ENCODE measurements at regions not wholly inside any gene's neighbourhood (a gene's known extent, or its start where the extent isn't known, plus 50 kb on each side); places are given as distances from the start of the nearest gene placed in this dataset.

DNA sequence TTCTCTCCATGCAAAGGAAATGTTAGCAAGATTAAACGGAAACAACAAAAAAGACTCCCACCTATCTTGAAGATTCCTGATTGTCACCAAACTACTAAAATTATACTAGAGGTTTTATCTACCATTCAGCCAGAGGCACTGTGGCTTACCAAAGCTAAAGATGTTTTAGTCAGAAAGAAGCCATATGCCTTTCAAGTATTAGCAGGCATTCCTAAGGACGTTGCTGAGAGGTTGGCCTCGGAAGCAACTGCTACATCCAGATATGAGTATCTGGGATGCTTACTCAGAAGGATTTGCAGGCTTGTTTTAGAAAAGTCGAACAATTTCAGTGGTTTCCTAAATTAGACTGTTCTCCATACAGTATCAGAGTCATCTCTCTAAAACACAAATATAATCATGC, 88.3 kb upstream of the UBE2E3 start:
- Histone ChIP-seq H3K9ac (ENCODE audit: low read depth, low read length) (no peak overlapping the region), H3K4me1 (ENCODE audit: control insufficient read depth, insufficient read depth, low read length) (no peaks in the 10 kb centered on the region), H2BK5ac (ENCODE audit: low read depth, low read length, poor library complexity, severe bottlenecking) (no peak overlapping the region), H2AK9ac (replicated peaks; ENCODE audit: low read depth, low read length, poor library complexity) (no peak overlapping the region), H2BK20ac (ENCODE audit: low read depth, low read length) (no peak overlapping the region), H3K27ac (ENCODE audit: insufficient read depth, low read length) (no peak overlapping the region), H2AK5ac (ENCODE audit: low read depth, low read length) (no peak overlapping the region), H2AFZ (replicated peaks; ENCODE audit: low read length, poor library complexity) (no peak overlapping the region), H2BK120ac (ENCODE audit: low read depth, low read length) (no peak overlapping the region), H3K23ac (ENCODE audit: low read depth, low read length) (no peak overlapping the region), H2BK15ac (ENCODE audit: low read depth, low read length) (no peak overlapping the region), H3K36me3 (ENCODE audit: control insufficient read depth, insufficient read depth, low read length) (no peaks in the 10 kb centered on the region), H3K4me2 (ENCODE audit: low read depth, low read length) (no peak overlapping the region), H4K20me1 (ENCODE audit: insufficient read depth, low read length) (no peaks in the 10 kb centered on the region), H3K14ac (replicated peaks; ENCODE audit: low read depth, low read length) (no peak overlapping the region), H3K79me1 (ENCODE audit: low read depth in 1 of 2, low read length in 2 of 2) (no peaks in the 10 kb centered on the region), H3K56ac (ENCODE audit: extremely low read depth, insufficient read depth, low read length) (no peak overlapping the region), H3K4ac (ENCODE audit: low read depth, low read length) (no peak overlapping the region), H3K9me3 (ENCODE audit: control insufficient read depth, insufficient read depth, low read length) (no peaks in the 10 kb centered on the region), H4K5ac (ENCODE audit: low read depth, low read length) (no peak overlapping the region), H3K4me3 (ENCODE audit: insufficient read depth, low read depth, low read length) (no peak overlapping the region), H3K18ac (ENCODE audit: low read depth, low read length) (no peak overlapping the region), H4K8ac (ENCODE audit: low read depth in 2 of 2, low read length in 2 of 2) (no peak overlapping the region), H3K9me1 (ENCODE audit: insufficient read depth, low read length) (no peaks in the 10 kb centered on the region), H3K27me3 (ENCODE audit: control insufficient read depth, insufficient read depth, low read length) (no peaks in the 10 kb centered on the region), H4K91ac (ENCODE audit: insufficient read depth, low read depth, low read length) (no peak overlapping the region)
- DNase-seq (no peak), ATAC-seq (ENCODE audit: low read depth) (no peak)
- no TSS peak for BruUV-seq (replicated peaks)
- CTCF ChIA-PET = no interaction called here
- TF ChIP-seq MXI1 (IDR thresholded peaks at IDR 0.05; ENCODE audit: borderline replicate concordance, low read depth, low read length) (no peak), POLR2A (IDR thresholded peaks at IDR 0.05; ENCODE audit: low read depth, low read length) (no peak), ELK1 (IDR thresholded peaks at IDR 0.05; ENCODE audit: borderline replicate concordance, low read depth, low read length) (no peak), SMC3 (IDR thresholded peaks at IDR 0.05; ENCODE audit: low read depth, low read length) (no peak), RFX5 (IDR thresholded peaks at IDR 0.05; ENCODE audit: low read depth, low read length) (no peak), RAD21 (IDR thresholded peaks at IDR 0.05; ENCODE audit: low read length) (no peak), BHLHE40 (IDR thresholded peaks at IDR 0.05; ENCODE audit: low read depth, low read length) (no peak)
- no CpG with 5 or more reads among the region's 4 CpGs for WGBS, 2 experiments (ENCODE audit: extremely low coverage in 2 of 2, insufficient read length in 1 of 2)
- dilution Hi-C loops (cut with HindIII; ENCODE audit: low sequenced_read_pairs, unreplicated experiment) (no loop called here), in situ Hi-C loops (cut with MboI; ENCODE audit: low sequenced_read_pairs) (no loop called here), intact Hi-C loops (cut with micrococcal nuclease) (no loop called here)
- POLR2A ChIA-PET (ENCODE audit: unreplicated experiment) = no interaction called here
